BJ (cell line): ENCODE measurements at regions not wholly inside any gene's neighbourhood (a gene's known extent, or its start where the extent isn't known, plus 50 kb on each side); places are given as distances from the start of the nearest gene placed in this dataset.

ENCODE experiments used
- CTCF ChIA-PET: fragments of 350-600 bp; formaldehyde crosslinking; extraction: SDS; loops from one replicate; lab custom pipeline; 2021; ENCODE audit warnings: antibody characterized with exemption, inconsistent platforms; lab: Yijun Ruan, JAX
- POLR2A ChIA-PET: fragments of 300-600 bp; sonication (Branson Sonifier 250); formaldehyde crosslinking; extraction: SDS; loops from one replicate; lab custom pipeline; 2021; ENCODE audit warnings: antibody characterized with exemption; lab: Charles Lee
- DNase-seq: peaks from one replicate; pipeline ENCODE4 v3.0.0-alpha.2; 2011; ENCODE audit warnings: low read depth
- H3K27me3 ChIP-seq: 2 replicates; pipeline ENCODE4 v1.6.0; 2011; ENCODE audit warnings: low read length; ENCODE audit not compliant: control insufficient read depth, insufficient read depth
- H3K36me3 ChIP-seq: 2 replicates; pipeline ENCODE4 v1.5.1; 2011; ENCODE audit warnings: low read length; ENCODE audit not compliant: control insufficient read depth, insufficient read depth
- H3K4me3 ChIP-seq: 2 replicates; pipeline ENCODE4 v1.5.1; 2011; ENCODE audit warnings: low read depth, mild to moderate bottlenecking, control low read depth, low read length
- TF ChIP-seq, protein P1 (sequence below): IDR thresholded peaks from 2 replicates; pipeline ENCODE4 v1.5.1; 2011; ENCODE audit warnings: low read depth, mild to moderate bottlenecking, control low read depth, inconsistent platforms, low read length, moderate library complexity; ENCODE audit not compliant: insufficient read depth

DNA sequence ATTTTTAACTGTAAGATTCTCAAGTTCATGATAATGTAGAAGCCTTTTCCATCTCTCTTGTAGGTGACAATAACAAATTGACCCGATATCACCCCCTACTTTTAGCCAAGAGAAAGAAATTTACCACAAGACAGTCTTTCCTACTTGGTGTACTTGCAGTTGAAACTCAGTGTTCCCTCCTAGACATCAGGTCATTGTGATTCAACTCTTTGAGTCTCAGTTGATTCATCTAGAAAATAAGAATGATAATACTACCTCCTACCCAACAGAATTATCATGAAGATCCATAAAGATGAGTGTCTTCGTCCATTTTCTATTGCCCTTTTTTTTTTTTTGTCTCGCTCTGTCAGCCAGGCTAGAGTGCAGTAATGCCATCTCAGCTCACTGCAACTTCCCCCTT, 51.3 kb upstream of the TRERF1 start:
- TF ChIP-seq, protein P1, sequence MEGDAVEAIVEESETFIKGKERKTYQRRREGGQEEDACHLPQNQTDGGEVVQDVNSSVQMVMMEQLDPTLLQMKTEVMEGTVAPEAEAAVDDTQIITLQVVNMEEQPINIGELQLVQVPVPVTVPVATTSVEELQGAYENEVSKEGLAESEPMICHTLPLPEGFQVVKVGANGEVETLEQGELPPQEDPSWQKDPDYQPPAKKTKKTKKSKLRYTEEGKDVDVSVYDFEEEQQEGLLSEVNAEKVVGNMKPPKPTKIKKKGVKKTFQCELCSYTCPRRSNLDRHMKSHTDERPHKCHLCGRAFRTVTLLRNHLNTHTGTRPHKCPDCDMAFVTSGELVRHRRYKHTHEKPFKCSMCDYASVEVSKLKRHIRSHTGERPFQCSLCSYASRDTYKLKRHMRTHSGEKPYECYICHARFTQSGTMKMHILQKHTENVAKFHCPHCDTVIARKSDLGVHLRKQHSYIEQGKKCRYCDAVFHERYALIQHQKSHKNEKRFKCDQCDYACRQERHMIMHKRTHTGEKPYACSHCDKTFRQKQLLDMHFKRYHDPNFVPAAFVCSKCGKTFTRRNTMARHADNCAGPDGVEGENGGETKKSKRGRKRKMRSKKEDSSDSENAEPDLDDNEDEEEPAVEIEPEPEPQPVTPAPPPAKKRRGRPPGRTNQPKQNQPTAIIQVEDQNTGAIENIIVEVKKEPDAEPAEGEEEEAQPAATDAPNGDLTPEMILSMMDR = no peak

DNA sequence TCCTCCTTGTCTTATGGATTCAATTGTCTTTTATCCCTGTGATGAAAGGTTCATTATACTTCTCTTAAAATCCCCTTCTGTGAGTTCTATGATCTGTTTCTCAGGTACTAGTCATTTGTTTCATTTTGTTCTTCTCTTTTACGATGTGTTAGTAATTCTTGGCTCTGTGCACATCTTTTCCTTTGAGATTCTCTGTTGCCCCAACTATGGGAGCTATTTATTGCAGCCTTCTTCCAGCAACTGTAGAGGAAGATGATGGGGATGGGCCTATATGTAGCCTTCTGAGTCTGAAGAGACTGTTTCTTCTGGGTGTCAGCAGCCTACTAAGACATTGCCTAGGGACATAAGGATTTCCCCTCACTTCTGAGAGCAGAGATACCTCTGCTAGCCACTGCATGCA, 50.4 kb upstream of the TRERF1 start:
- H3K4me3 ChIP-seq = no peak overlapping the region
- POLR2A ChIA-PET = no interaction called here
- no peaks in the 10 kb centered on the region for H3K36me3 ChIP-seq
- no peak for DNase-seq
- CTCF ChIA-PET = interaction anchor here (1.0 to 1.1 kb wide), 2 partner anchors 9 to 30 kb away, joined by 3 to 4 read pairs; no protein-coding TSS in a partner anchor
- peaks cover 3% of the 10 kb centered on the region; the same call in 1 of the 2 replicates for H3K27me3 ChIP-seq
- TF ChIP-seq, protein P1 = no peak

More for the DNA sequence above, 51.3 kb upstream of the TRERF1 start:
- ChIA-PET CTCF (no interaction called here), POLR2A (no interaction called here)
- no peak overlapping the region for H3K4me3 ChIP-seq
- no peaks in the 10 kb centered on the region for H3K36me3 ChIP-seq
- peaks cover 3% of the 10 kb centered on the region; the same call in 1 of the 2 replicates for H3K27me3 ChIP-seq
- DNase-seq = no peak
